ENCODE measurements at regions not wholly inside any gene's neighbourhood (a gene's known extent, or its start where the extent isn't known, plus 50 kb on each side); places are given as distances from the start of the nearest gene placed in this dataset.

GRCh38 chr14:30381861-30382480, 177.0 kb upstream of the G2E3 start:
- no peak for DNase-seq (ENCODE audit: unreplicated experiment)
- intact Hi-C loops (cut with micrococcal nuclease), result no loop called here
- Mint-ChIP-seq H3K4me3 (ENCODE audit: unreplicated experiment) (no peak overlapping the region), H3K9me3 (ENCODE audit: unreplicated experiment) (no peaks in the 10 kb centered on the region), H3K27ac (ENCODE audit: low read depth, unreplicated experiment) (no peak overlapping the region), H3K27me3 (ENCODE audit: insufficient read depth, unreplicated experiment) (peaks cover 73% of the 10 kb centered on the region), H3K4me1 (ENCODE audit: insufficient read depth, unreplicated experiment) (no peaks in the 10 kb centered on the region), H3K36me3 (ENCODE audit: insufficient read depth, unreplicated experiment) (no peaks in the 10 kb centered on the region)
- ChIA-PET POLR2A (no interaction called here), CTCF (interaction anchor here (0.7 kb wide), 2 partner anchors 455 to 457 kb away, joined by 3 to 4 read pairs; no protein-coding TSS in a partner anchor)
- no peak for TF ChIP-seq CTCF (IDR thresholded peaks at IDR 0.05; ENCODE audit: unreplicated experiment)
- no TSS peak for BruUV-seq (replicated peaks)

- H3K36me3 Mint-ChIP-seq (ENCODE audit: insufficient read depth, unreplicated experiment), result no peaks in the 10 kb centered on the region
- DNase-seq (ENCODE audit: unreplicated experiment), result no peak
- H3K4me1 Mint-ChIP-seq (ENCODE audit: insufficient read depth, unreplicated experiment), result peaks cover 11% of the 10 kb centered on the region
- BruUV-seq (replicated peaks), result no TSS peak
- CTCF ChIA-PET, result interaction anchor here (0.9 to 3.0 kb wide), 4 partner anchors 10 to 66 kb away, joined by 3 to 13 read pairs (median 5); no protein-coding TSS in a partner anchor
- POLR2A ChIA-PET, result interaction anchor here (0.7 kb wide), 1 partner anchor 11 kb away, joined by 3 read pairs; no protein-coding TSS in a partner anchor
- peaks cover 64% of the 10 kb centered on the region for H3K27me3 Mint-ChIP-seq (ENCODE audit: insufficient read depth, unreplicated experiment)
- no peaks in the 10 kb centered on the region for H3K9me3 Mint-ChIP-seq (ENCODE audit: unreplicated experiment)
- H3K27ac Mint-ChIP-seq (ENCODE audit: low read depth, unreplicated experiment), result no peak overlapping the region
- no peak for TF ChIP-seq CTCF (IDR thresholded peaks at IDR 0.05; ENCODE audit: unreplicated experiment)
- H3K4me3 Mint-ChIP-seq (ENCODE audit: unreplicated experiment), result no peak overlapping the region
- intact Hi-C loops (cut with micrococcal nuclease), result no loop called here
Measured at GRCh38 chr14:30385925-30386324, 173.0 kb upstream of the G2E3 start.

GRCh38 chr14:30387871-30388270, 171.1 kb upstream of the G2E3 start:
- intact Hi-C loops (cut with micrococcal nuclease), result no loop called here
- POLR2A ChIA-PET, result no interaction called here
- Mint-ChIP-seq H3K27me3 (ENCODE audit: insufficient read depth, unreplicated experiment) (peaks cover 78% of the 10 kb centered on the region), H3K36me3 (ENCODE audit: insufficient read depth, unreplicated experiment) (no peaks in the 10 kb centered on the region), H3K9me3 (ENCODE audit: unreplicated experiment) (no peaks in the 10 kb centered on the region), H3K4me1 (ENCODE audit: insufficient read depth, unreplicated experiment) (peaks cover 11% of the 10 kb centered on the region), H3K4me3 (ENCODE audit: unreplicated experiment) (no peak overlapping the region), H3K27ac (ENCODE audit: low read depth, unreplicated experiment) (no peak overlapping the region)
- no peak for DNase-seq (ENCODE audit: unreplicated experiment)
- BruUV-seq (replicated peaks), result no TSS peak
- no peak for TF ChIP-seq CTCF (IDR thresholded peaks at IDR 0.05; ENCODE audit: unreplicated experiment)
- CTCF ChIA-PET, result interaction anchor here (0.6 to 1.4 kb wide), 3 partner anchors 12 to 242 kb away, joined by 3 to 4 read pairs (median 3); no protein-coding TSS in a partner anchor

GRCh38 chr14:30389134-30389876, 169.7 kb upstream of the G2E3 start:
- Mint-ChIP-seq H3K4me3 (ENCODE audit: unreplicated experiment) (no peak overlapping the region), H3K4me1 (ENCODE audit: insufficient read depth, unreplicated experiment) (peaks cover 11% of the 10 kb centered on the region), H3K9me3 (ENCODE audit: unreplicated experiment) (no peaks in the 10 kb centered on the region), H3K27me3 (ENCODE audit: insufficient read depth, unreplicated experiment) (peaks cover 73% of the 10 kb centered on the region), H3K36me3 (ENCODE audit: insufficient read depth, unreplicated experiment) (no peaks in the 10 kb centered on the region), H3K27ac (ENCODE audit: low read depth, unreplicated experiment) (peak overlapping the region; percentile 77)
- POLR2A ChIA-PET, result interaction anchor here (0.6 kb wide), 1 partner anchor 220 kb away, joined by 3 read pairs; no protein-coding TSS in a partner anchor
- BruUV-seq (replicated peaks), result no TSS peak
- CTCF ChIA-PET, result interaction anchor here (0.6 to 1.7 kb wide), 7 partner anchors 8 to 1571 kb away, joined by 3 to 7 read pairs (median 3); no protein-coding TSS in a partner anchor
- intact Hi-C loops (cut with micrococcal nuclease), result no loop called here
- TF ChIP-seq CTCF (IDR thresholded peaks at IDR 0.05; ENCODE audit: unreplicated experiment), result no peak
- peak; percentile 77 for DNase-seq (ENCODE audit: unreplicated experiment)
